ENCODE measurements at regions not wholly inside any gene's neighbourhood (a gene's known extent, or its start where the extent isn't known, plus 50 kb on each side); places are given as distances from the start of the nearest gene placed in this dataset.

GRCh38 chrX:110853610-110854009, 58.0 kb upstream of the CHRDL1 start:
- Histone ChIP-seq H3K27me3 (no peaks in the 10 kb centered on the region), H3K9me3 (ENCODE audit: low read depth) (no peaks in the 10 kb centered on the region), H3K4me1 (ENCODE audit: low read depth) (no peaks in the 10 kb centered on the region), H3K4me3 (no peak overlapping the region), H3K27ac (no peak overlapping the region), H3K36me3 (no peaks in the 10 kb centered on the region)
- peak; percentile 6 to 58 for DNase-seq (ENCODE audit: low read depth in 1 of 2, low spot score in 1 of 2)
- peak; percentile 17 for TF ChIP-seq CTCF (IDR thresholded peaks at IDR 0.05; ENCODE audit: low read depth, low read length)

- no peaks in the 10 kb centered on the region for H3K4me1 ChIP-seq (ENCODE audit: low read depth)
- peak; percentile 46 for TF ChIP-seq CTCF (IDR thresholded peaks at IDR 0.05; ENCODE audit: low read depth, low read length)
- DNase-seq (ENCODE audit: low read depth in 1 of 2, low spot score in 1 of 2): peak; percentile 26 to 54
These were observed 56.6 kb upstream of the CHRDL1 start for GRCh38 chrX:110852180-110852579.

GRCh38 chrX:110851780-110852179, 56.2 kb upstream of the CHRDL1 start:
- Histone ChIP-seq H3K9me3 (ENCODE audit: low read depth) (no peaks in the 10 kb centered on the region), H3K4me3 (no peak overlapping the region), H3K4me1 (ENCODE audit: low read depth) (no peaks in the 10 kb centered on the region), H3K36me3 (no peaks in the 10 kb centered on the region), H3K27ac (no peak overlapping the region), H3K27me3 (no peaks in the 10 kb centered on the region)
- peak in 1 of 2 donors; percentile 3 for DNase-seq (ENCODE audit: low read depth in 1 of 2, low spot score in 1 of 2)
- no peak for TF ChIP-seq CTCF (IDR thresholded peaks at IDR 0.05; ENCODE audit: low read depth, low read length)

More at GRCh38 chrX:110852180-110852579, 56.6 kb upstream of the CHRDL1 start:
- Histone ChIP-seq H3K27me3 (no peaks in the 10 kb centered on the region), H3K4me3 (no peak overlapping the region), H3K36me3 (no peaks in the 10 kb centered on the region), H3K27ac (no peak overlapping the region), H3K9me3 (ENCODE audit: low read depth) (no peaks in the 10 kb centered on the region)

- no peaks in the 10 kb centered on the region for H3K36me3 ChIP-seq
- peak; percentile 66 to 81 for DNase-seq (ENCODE audit: low read depth in 1 of 2, low spot score in 1 of 2)
- peaks cover 8% of the 10 kb centered on the region for H3K27me3 ChIP-seq
These were observed 51.7 kb upstream of the CHRDL1 start for GRCh38 chrX:110847334-110847733.

GRCh38 chrX:110846071-110846470, 50.5 kb upstream of the CHRDL1 start:
- Histone ChIP-seq H3K36me3 (no peaks in the 10 kb centered on the region), H3K9me3 (ENCODE audit: low read depth) (no peaks in the 10 kb centered on the region), H3K4me1 (ENCODE audit: low read depth) (no peaks in the 10 kb centered on the region), H3K27ac (no peak overlapping the region), H3K4me3 (no peak overlapping the region), H3K27me3 (peaks cover 8% of the 10 kb centered on the region)
- no peak for DNase-seq (ENCODE audit: low read depth in 1 of 2, low spot score in 1 of 2)
- no peak for TF ChIP-seq CTCF (IDR thresholded peaks at IDR 0.05; ENCODE audit: low read depth, low read length)

More at GRCh38 chrX:110847334-110847733, 51.7 kb upstream of the CHRDL1 start:
- no peak overlapping the region for H3K27ac ChIP-seq
- H3K4me1 ChIP-seq (ENCODE audit: low read depth): no peaks in the 10 kb centered on the region
- H3K9me3 ChIP-seq (ENCODE audit: low read depth): no peaks in the 10 kb centered on the region
- peak; percentile 42 for TF ChIP-seq CTCF (IDR thresholded peaks at IDR 0.05; ENCODE audit: low read depth, low read length)
- no peak overlapping the region for H3K4me3 ChIP-seq

Measured in cardiac muscle cell (in vitro differentiated cells and primary cell).